NCI-H1694 (cell line): ENCODE measurements at regions not wholly inside any gene's neighbourhood (a gene's known extent, or its start where the extent isn't known, plus 50 kb on each side); places are given as distances from the start of the nearest gene placed in this dataset.

ENCODE experiments used
- DNase-seq: peaks from one replicate; lab custom pipeline; 2025; lab: John Stamatoyannopoulos, UW

DNA sequence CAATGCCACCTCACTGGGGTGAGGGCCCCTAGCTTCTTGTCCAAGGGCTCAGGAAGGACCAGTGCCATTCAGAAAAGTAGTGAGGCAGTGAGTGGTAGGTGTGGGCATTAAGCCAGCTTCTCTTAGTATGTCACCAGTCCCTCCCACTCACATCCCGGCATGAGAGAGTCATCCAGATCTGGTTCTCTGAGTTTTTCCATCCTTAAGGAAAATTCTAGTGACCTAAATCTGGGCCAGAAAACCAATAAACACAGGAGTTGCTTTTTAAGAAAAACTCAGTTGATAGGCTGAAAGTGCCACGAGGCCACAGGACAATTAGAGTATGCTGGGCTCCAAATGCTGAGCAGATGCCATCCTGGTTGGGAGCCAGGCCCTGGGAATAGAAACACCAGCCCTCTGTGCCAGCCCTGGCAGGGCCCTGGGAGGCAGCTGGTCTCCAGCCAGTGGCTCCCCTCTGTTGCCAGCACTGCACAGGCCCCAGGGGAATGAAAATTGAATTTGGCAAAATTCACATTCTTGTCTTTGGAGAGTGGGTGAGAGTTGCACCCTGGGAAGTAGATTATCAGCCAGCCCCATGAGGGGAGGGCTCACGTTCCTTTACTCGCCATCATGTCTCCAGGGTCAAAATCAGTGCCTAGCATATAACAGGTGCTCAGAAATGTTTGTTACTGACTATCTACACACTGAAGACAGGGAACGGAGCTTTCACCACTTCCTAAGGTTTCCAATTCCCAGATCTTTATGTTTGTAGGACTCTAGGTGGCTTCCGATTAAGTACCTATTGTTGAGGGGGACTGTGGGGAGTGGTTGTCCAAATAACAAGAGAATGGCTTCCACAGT is 52.8 kb downstream of the FAM43A start:
- DNase-seq: peak; percentile 97

DNA sequence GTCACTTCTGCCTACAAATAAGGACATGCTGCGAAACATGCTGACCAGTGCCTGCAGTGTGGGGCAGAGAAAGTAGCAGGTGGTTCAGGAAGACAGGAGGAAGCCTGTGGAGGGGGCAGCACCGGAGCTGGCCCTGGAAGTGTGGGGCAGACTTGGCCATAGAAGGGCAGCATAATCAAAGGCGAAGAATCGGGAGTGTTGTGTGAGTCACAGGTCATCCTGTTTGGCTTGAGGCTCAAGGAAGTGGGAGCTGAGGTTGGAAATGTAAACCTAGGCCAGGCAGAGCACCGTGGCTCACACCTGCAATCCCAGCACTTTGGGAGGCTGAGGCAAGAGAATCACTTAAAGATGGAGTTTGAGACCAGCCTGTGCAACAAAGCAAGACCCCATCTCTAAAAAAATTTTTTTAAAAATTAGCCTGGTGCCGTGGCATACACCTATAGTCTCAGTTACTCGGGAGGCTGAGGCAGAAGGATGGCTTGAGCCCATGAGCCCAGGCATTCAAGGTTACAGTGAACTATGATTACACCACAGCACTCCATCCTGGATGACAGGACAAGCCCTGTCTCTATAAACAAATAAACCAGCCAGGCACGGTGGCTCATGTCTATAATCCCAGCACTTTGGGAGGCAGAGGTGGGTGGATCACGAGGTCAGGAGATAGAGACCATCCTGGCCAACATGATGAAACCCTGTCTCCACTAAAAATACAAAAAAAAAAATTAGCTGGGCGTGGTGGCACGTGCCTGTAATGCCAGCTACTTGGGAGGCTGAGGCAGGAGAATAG is 54.0 kb downstream of the FAM43A start:
- no peak for DNase-seq

DNA sequence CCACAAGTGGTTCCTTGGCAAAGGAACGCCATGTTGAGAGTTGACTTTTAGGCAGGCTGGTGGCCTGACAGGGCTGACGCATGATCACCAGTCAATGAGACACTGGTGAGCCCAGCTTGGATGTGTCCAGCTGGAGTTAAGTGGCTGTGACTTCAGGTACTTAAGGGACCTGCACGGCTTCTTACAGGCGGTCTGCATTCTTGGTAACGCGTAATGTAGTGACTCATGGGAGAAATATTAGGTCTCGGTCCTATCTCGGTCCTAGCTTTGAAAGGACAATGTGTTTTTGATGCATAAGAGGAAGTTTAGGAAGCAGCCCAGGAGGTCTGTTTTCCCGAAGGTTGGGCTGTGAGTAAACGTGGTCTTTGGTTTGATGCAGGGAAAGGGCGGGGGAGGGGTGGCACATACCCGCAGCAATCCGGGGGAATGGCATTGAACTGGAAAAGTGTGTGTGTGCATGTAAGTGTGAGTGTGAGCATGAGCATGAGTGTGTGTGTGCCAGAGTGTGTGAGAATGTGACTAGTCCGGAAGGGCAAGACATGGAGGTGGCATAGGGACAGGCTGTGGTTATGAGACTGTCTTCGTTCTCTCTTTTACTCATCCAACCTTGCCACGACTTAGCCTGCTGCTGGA is 55.3 kb downstream of the FAM43A start:
- DNase-seq: no peak

DNA sequence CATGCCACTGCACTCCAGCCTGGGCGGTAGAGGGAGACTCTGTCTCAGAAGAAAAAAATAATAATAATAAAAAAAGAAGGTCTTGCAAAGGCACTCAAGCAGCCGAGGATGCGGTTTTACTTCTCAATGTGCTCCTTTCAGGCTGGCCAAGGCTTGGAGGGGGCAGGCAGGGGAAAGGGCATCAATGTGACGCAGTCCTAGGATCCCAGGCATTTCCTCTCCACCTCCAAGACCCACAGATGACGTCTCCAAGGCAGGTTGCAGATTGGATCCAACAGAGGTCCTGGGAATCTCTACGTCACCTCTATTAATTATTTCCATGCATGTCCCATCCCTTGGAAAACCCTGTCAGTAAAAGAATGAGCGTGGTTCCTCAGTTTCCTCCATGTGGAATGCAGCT is 56.2 kb downstream of the FAM43A start:
- no peak for DNase-seq

DNA sequence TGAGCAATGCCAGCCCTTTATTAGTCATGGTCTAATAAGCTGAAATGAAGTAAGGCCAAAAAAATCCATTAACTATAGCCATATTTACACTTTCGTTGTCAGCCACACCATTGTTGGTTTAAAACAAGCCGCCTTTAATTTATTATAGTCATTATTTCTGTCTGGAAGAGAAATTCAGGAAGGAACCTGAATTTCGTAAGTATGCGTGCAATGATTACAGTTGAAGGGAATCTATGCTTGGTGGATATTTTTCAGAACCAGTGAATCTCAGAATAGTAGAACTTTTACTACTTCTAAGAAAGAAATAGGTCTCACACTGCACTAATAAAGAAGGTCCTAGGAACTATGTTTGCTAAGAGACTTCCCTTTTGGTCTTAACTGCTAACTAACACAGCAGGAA is 59.1 kb downstream of the FAM43A start:
- DNase-seq: no peak

DNA sequence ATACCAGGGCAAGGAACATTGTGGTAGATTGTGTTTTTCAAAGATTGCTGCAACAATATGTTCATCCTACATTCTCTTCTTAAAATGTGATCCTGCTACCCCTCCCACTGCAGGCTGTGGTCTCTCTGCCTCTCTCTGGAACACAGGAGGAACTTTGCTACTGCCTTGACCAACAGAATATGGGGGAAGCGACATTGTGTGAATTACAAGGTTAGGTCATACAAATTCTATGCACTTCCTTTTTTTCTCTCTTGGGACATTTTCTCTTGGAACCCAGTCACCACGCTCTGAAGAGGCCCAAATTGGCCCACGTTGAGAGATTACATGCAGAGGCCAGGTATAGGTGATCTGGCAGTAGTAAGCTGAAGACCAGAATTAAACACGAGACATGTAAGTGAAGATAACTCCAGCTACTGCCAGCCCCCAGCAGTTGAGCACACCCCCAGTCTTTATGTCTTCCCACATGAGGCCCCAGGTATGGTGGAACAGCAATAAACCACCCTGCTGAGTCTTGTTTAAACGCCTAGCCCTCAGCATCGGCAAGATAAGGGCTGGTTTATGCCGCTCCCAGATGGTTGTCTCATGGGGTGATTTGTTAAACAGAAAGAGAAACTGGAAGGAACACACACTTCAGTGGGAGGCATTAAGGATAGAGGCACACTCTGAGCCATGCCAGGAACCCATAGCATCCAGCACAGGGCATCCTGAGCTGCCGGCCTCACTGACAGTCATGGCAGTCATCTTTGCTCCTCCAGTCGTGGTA is 59.9 kb downstream of the FAM43A start:
- no peak for DNase-seq

DNA sequence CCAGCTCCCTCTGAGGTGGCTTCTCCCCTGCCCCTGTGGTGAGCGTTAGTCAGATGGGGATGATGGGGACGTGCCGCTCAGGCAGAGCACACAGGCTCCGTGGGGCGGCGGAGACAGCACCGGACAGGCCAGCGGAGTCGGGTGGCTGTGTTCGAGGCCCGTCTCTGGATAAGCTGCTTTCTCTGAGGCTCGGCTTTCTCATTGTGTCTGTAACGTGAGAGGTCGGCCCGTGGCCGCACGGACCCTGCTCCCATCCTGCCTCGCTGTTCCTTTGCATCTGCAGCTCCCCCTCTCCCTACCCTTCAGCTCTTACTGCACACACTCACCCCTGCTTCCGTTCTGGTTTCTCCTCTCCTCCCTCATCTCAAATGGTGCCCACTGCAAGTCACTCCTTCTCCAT is 62.5 kb downstream of the FAM43A start:
- no peak for DNase-seq

DNA sequence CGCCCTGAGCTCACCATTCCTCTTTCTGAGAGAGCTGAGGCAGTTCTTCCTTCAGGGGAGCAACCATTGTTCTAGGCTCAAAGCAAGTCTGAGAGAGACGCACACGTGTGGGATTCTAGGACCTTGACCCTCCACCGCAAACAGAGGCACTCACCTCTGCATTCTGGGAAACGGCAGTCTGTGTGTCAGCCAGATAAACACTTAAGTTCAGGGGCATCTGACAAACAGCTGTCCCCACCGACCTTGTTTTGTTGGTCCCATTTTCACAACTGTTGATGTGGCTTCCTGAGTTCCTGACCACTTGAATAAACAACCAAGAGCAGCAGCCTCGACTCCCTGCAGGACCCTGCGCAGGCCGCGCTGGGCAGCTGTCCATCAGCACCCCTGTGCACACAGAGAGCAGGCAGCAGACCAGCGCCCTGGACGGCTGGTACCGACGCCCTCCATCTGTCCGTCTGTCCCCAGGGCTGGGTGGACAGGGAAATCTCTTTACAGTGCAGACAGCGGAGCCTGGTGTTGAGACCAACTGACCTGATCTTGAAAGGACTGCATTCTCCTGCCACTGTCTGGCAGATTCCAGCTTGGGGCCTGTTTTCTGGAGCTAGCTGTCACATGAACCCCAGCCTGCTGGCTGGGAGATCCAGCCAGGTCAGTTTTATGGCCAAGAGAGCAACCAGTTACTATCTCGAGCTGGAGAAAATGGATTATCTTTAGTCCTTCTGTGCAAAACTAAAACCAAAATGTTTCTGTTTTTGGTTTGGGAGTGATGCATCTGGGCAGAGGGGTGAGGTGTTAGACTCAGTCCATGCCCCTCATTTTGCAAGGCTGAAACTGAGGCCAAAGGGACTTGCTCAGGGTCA is 64.2 kb downstream of the FAM43A start:
- DNase-seq: no peak

DNA sequence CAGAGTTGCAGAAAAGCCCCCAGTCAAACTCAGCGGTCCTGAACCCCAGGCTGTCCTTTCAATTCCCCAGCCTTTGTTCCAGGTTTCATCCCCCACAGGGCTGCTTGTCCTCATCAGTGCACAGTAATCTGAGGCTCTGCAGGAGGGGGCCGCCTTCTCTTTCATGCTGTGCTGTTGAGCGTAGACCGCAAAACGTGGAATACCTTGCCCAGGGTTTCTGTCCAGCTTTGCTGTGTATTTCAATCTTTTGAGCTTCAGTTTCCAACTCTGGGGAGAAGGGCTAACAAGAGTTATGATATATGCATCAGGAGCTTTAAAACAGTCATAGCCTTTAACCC is 64.8 kb downstream of the FAM43A start:
- DNase-seq: no peak

DNA sequence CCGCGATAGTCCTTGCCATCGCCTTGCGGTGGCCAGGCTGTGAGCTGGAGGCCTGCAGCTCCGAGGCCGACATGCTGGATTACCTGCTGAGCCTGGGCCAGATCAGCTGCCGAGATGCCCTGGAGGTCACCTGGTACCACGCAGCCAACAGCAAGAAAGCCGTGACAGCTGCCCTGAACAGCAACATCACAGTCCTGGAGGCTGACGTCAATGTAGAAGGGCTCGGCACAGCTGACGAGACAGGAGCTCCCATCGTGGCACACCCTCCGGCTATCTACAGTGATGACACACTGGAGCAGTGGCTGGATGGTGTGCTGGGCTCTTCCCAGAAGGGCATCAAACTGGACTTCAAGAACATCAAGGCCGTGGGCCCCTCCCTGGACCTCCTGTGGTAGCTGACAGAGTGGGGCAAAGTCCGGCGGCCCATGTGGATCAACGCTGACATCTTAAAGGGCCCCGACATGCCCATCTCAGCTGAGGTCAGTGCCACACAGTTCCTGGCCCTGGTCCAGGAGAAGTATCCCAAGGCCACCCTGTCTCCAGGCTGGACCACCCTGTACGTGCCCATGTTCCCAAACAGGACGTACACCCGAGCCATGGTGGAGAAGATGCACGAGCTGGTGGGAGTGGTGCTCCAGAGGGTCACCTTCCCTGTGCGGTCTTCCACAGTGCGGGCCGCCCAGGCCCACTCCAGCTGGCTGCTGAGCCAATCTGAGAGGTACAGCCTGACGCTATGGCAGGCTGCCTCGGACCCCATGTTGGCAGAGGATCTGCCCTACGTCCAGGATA is 70.2 kb downstream of the FAM43A start:
- DNase-seq: no peak

DNA sequence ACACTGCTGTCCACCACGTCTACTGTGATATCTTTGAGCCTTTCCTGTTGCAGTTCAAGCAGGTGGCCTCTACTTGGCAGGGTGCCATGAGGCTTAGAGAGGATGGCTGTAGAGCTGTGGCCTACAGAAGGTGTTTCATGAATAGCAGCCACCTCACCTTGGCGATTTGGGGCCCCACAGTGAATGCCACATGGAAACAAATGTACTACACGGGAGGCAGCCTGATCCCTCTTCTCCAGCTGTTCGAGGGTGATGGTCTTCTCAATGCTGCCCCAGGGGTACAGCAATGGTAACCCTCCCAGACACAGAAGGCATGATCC is 70.7 kb downstream of the FAM43A start:
- no peak for DNase-seq

DNA sequence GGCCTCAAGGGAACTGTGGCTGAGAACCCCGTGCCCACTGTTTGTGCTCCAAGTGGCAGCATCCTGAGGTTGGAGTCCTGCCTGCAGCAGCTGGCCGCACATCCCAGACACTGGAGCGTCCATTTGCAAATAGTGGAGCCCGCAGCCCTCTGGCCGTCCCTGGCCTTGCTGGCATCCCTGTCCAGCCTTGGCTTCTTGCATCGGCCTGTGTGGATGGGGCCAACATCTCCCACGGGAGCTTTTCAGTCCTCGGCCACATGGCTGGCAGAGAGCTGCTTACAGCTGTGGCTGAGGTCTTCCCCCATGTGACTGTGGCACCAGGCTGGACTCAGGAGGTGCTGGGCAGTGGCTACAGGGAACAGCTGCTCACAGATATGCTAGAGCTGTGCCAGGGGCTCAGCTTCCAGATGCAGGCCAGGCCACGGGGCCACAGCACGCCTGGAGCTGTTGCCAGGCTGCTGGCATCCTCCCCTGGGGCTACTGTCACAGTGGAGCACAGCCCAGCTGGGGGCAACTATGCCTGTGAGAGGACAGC is 71.2 kb downstream of the FAM43A start:
- no peak for DNase-seq

DNA sequence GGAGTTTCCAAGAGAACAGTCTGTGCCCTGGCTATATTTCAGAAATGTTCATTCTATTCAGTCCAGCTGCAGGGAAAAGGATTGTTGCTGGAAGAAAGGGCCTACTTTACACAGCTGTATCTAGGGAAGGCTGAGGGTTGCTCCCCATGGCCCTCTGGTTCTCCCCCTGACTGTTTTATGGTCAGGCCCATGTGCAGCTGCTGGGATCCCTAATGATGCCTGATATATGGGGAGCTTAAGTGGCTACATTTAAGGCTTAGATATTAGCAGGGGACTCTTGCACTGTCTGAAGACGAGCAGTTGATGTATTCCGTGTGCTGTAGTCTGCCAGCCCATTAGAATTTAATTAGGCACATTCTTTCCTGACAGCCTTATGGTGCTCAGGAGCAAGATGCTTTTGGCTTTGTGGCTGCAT is 72.0 kb downstream of the FAM43A start:
- peak; percentile 29 for DNase-seq

DNA sequence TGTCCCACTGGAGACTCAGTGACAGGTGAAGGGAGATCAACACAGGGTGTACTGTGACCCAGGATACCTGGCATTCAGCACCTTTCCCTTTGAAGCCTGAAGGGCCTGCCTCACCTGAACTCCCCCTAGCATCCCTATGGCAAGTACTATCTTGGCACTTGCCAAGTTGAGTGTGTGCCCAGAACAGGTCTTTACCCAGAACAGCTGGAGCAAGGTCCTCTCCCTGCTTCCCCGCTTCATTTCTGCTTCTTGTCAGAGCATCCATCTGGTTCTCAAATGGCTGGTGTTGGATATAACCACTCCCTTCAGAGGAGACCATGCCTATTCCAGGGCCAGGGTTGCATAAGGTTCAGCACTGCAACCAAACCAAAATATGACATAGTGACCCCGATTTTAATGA is 73.0 kb downstream of the FAM43A start:
- peak; percentile 54 for DNase-seq

DNA sequence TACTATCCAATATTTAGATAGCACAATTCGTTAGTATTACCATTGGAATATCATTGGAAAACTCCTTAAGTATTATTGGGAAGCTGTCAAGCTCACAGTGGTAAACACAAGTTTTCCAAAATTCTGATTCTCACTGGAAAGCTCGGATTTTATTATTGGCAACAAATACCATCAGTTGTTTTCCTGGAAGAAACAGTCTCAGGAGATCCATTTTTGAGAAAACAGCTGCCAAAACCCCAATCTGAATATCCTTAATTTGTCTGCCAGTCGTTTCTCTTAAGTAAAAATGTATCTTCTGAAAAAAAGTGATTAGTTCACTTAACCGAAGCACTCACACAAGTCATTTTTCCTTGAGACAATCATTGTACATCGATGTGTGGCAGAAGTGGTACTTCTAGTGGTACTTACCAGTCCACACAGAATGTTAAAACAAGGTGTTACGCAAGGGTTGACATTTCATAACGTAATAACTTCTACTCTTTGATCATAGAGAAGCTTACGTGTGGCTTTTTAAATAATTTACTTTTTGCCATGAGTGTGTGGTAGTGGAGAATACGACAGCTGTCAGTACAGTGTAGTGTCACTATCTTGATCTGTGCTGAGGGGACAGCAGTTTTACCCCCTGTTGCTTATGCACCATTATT is 74.9 kb downstream of the FAM43A start:
- DNase-seq: no peak

DNA sequence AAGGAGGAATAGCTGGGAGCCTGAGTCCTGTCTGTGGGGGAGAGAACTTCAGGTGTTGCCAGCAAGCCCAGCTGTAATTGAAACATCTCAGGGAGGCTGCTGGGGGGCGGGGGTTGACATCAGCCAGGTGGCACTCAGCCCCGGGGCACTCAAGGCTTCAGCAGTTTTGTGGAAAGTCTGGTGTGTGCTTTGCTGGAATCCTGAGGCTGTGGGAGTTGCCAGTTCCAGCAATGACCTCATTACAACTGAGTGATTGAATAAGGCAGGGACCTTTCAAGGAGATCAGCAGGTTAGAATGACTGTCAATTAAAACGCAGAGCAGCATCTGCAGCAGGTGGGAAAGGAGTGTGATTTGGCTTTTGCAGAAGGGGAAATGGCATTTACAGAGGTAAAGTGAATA is 75.7 kb downstream of the FAM43A start:
- DNase-seq: no peak

DNA sequence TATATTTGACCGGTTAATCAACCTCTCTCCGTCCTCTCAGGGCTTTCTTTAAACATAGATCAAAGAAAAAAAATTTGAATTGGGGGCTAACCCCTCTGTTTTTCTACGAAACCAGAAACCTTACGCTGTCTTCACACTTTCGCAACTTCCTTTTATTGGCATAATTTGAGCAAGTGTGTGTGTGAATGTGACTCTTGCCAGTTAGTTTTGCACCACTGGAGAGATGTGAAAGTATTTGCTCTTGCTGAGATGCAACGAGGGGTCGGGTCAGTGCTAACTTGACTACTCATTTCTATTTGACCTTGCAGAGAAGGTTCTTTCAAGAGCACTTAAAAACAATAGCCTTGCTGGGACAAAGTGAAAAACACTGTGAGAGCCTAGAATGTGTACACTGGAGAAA is 81.2 kb downstream of the FAM43A start:
- no peak for DNase-seq

DNA sequence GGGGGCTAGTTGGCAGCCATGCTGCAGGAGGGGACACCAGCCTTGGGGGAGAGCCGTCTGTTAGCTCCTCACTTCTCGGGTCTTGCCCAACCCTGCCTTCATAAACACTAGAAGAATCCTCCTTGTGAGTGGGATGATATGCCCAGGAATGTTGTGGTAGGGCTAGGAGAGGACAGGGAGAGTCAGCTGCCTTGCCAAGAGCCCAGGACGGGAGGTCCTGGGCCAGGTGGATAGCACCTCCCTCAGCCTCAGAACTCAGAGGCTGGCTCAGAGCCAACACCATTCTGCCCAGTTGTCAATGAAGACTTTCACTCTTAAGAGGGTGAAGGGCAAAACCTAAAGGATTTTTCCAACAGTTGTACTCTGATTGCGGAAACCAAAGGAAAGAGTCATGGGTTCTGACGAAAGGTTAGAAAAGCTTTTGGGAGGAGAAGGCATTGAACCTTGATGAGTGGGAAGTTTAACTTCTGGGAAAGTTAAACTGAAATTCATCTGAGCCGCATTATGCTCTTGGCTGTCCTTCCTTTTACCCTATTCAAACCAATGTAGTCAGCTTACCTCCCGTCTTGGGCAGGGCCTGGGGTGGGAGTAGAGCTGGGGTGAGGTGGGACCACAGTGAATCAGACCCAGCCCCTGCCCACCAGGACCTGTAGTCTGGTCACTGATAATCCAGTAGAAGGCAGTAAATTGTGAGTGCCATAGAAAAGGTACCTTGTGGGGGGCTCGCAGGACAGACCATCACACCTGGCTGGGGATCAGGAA is 81.9 kb downstream of the FAM43A start:
- no peak for DNase-seq

DNA sequence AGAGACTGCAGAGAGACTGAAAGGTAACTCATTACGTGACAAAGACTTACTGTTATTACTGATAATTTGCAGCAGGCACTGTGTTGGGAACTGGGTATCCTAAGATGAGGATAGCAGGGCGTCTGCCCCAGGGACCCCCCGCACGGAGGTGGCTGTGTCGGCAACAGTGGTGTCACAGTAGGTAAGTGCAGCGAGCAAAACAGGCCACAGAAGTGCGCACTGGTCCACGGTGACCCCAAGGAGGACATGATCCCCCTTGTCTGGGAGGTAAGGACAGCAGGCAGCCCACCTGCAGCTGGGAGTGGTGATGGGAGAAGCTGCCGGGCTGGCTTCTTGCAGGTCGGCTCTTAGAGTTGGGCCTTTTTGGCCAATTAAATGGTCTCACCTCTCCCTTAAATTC is 82.9 kb downstream of the FAM43A start:
- DNase-seq: no peak
